ENCODE measurements at regions not wholly inside any gene's neighbourhood (a gene's known extent, or its start where the extent isn't known, plus 50 kb on each side); places are given as distances from the start of the nearest gene placed in this dataset.

DNA sequence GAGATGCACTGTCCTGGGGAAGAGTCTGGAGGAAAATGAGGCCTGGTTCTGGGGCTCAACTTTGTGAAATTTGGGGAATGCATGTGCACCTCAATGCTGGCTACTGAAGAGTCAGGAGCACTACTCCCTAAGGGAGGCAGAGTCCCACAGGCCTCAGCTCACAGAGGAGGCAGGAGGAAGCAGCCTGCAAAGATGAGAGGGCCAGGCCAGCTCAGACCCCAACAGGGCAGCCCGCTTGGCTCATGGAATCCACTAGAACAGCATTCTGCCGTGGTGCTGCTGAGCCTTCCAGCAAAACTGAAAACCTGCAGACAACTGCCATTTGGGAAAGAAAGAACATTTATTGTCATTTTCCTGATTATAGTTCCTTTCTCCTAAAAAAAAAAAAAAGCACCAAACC is 300.5 kb downstream of the CTTN start:
- H3K18ac ChIP-seq (ENCODE audit: insufficient read length, low read depth, low read length), result no peak overlapping the region
- WGBS (ENCODE audit: extremely low coverage, insufficient read length, low lambda C conversion rate), result no CpG with 5 or more reads among the region's 2 CpGs
- H3T11ph ChIP-seq (ENCODE audit: low read length), result no peak overlapping the region

More for the DNA sequence above, 300.5 kb downstream of the CTTN start:
- Histone ChIP-seq H4K20me1 (ENCODE audit: control insufficient read depth, insufficient read depth, insufficient read length) (no peaks in the 10 kb centered on the region), H3K27me3 (ENCODE audit: insufficient read depth, low read length) (no peaks in the 10 kb centered on the region), H2BK5ac (ENCODE audit: insufficient read length, low read length) (no peak overlapping the region), H4K91ac (ENCODE audit: insufficient read length, low read depth, low read length) (no peak overlapping the region), H3K27ac (ENCODE audit: insufficient read length, low read depth, low read length) (no peak overlapping the region), H3K79me1 (ENCODE audit: insufficient read depth, low read depth, low read length, poor library complexity, severe bottlenecking) (no peaks in the 10 kb centered on the region), H3K4ac (ENCODE audit: low read depth, low read length) (no peak overlapping the region), H3K23ac (ENCODE audit: insufficient read length, low read depth, low read length) (no peak overlapping the region), H4K8ac (replicated peaks; ENCODE audit: insufficient read length, low read depth, low read length) (no peak overlapping the region), H3K56ac (ENCODE audit: insufficient read length, low read depth, low read length) (no peak overlapping the region), H3K4me2 (ENCODE audit: insufficient read depth, insufficient read length, low read length) (no peak overlapping the region), H2BK12ac (ENCODE audit: insufficient read length, low read depth, low read length) (no peak overlapping the region), H3K9me3 (ENCODE audit: control insufficient read depth, low read depth, low read length) (no peaks in the 10 kb centered on the region), H3K14ac (ENCODE audit: insufficient read depth, low read length) (no peak overlapping the region), H2AFZ (ENCODE audit: low read length) (no peak overlapping the region), H2AK5ac (ENCODE audit: insufficient read length, low read length) (no peak overlapping the region), H3K23me2 (ENCODE audit: insufficient read length, low read depth, low read length, poor library complexity, severe bottlenecking) (no peaks in the 10 kb centered on the region), H3K9ac (ENCODE audit: extremely low read depth, insufficient read length, low read length) (no peak overlapping the region), H2BK120ac (ENCODE audit: low read depth, low read length, poor library complexity, severe bottlenecking) (no peak overlapping the region), H2BK20ac (ENCODE audit: low read depth, low read length, poor library complexity, severe bottlenecking) (no peak overlapping the region), H4K5ac (ENCODE audit: insufficient read length, low read depth, low read length) (no peak overlapping the region), H2BK15ac (ENCODE audit: low read depth, low read length) (no peak overlapping the region), H3K4me1 (ENCODE audit: insufficient read depth, low read length) (no peaks in the 10 kb centered on the region), H3K79me2 (ENCODE audit: insufficient read depth, low read length) (no peaks in the 10 kb centered on the region)
- Mint-ChIP-seq H3K4me3 (no peak overlapping the region), H3K9me3 (no peaks in the 10 kb centered on the region), H3K4me1 (peaks cover 21 to 22% of the 10 kb centered on the region in 2 experiments), H3K27ac (no peak overlapping the region), H3K36me3 (ENCODE audit: insufficient read depth in 1 of 3, low read depth in 3 of 3) (peaks cover 0 to 10% (median 8%) of the 10 kb centered on the region in 3 experiments; a peak in 4 of 7 replicates), H3K27me3 (ENCODE audit: low read depth) (peaks cover under 1% of the 10 kb centered on the region; the same call in 1 of the 2 replicates)
- no peak for TF ChIP-seq CTCF (conservative IDR thresholded peaks at IDR 0.05)
- no peak for DNase-seq
